ENCODE measurements at regions not wholly inside any gene's neighbourhood (a gene's known extent, or its start where the extent isn't known, plus 50 kb on each side); places are given as distances from the start of the nearest gene placed in this dataset.

GRCh38 chr18:33820517-33821371 lies 242.7 kb downstream of the ASXL3 start:
- H2AFZ ChIP-seq = peak overlapping the region; percentile 84
- Mint-ChIP-seq H3K4me3 (peak overlapping the region; percentile 62), H3K27ac (no peak overlapping the region), H3K4me1 (peaks cover 8% of the 10 kb centered on the region; the same call in 1 of the 3 replicates), H3K27me3 (ENCODE audit: insufficient read depth, low read depth, poor library complexity) (peaks cover 2% of the 10 kb centered on the region), H3K36me3 (ENCODE audit: low read depth) (peaks cover 13% of the 10 kb centered on the region), H3K9me3 (peaks cover 18% of the 10 kb centered on the region)
- peak; percentile 46 for DNase-seq (ENCODE audit: low spot score)
- no peak overlapping the region for H3K27ac ChIP-seq (ENCODE audit: low read depth)
- H4K20me1 ChIP-seq (replicated peaks; ENCODE audit: insufficient read depth) = no peaks in the 10 kb centered on the region
- no peaks in the 10 kb centered on the region for H3K4me1 ChIP-seq (ENCODE audit: insufficient read depth)
- TF ChIP-seq CREB1 (CRISPR knock-in tag; IDR thresholded peaks at IDR 0.05; ENCODE audit: low read depth) = no peak
- TF ChIP-seq REST (IDR thresholded peaks at IDR 0.05; ENCODE audit: unreplicated experiment) = no peak
- no peak for TF ChIP-seq ZNF462 (CRISPR knock-in tag; IDR thresholded peaks at IDR 0.05)
- no peak for TF ChIP-seq CTCF (conservative IDR thresholded peaks at IDR 0.05; ENCODE audit: low read depth in 2 of 2)
- TF ChIP-seq EZH2phosphoT487 (IDR thresholded peaks at IDR 0.05; ENCODE audit: unreplicated experiment) = no peak
- no peak for TF ChIP-seq ZNF114 (CRISPR knock-in tag; IDR thresholded peaks at IDR 0.05)
- no peak for TF ChIP-seq NANOG (IDR thresholded peaks at IDR 0.05; ENCODE audit: borderline replicate concordance)
- no peak for TF ChIP-seq EZH2 (IDR thresholded peaks at IDR 0.05; ENCODE audit: low read depth, unreplicated experiment)
- no peak for TF ChIP-seq ETS1 (IDR thresholded peaks at IDR 0.05)
- no peak for TF ChIP-seq STAT1 (IDR thresholded peaks at IDR 0.05; ENCODE audit: unreplicated experiment)
- TF ChIP-seq POLR2AphosphoS5 (IDR thresholded peaks at IDR 0.05; ENCODE audit: low read depth) = no peak
- TF ChIP-seq ZNF331 (CRISPR knock-in tag; IDR thresholded peaks at IDR 0.05; ENCODE audit: low read depth) = no peak
- TF ChIP-seq JUNB (IDR thresholded peaks at IDR 0.05; ENCODE audit: unreplicated experiment) = no peak
- H3K4me2 ChIP-seq = no peak overlapping the region
- ATAC-seq = peak; percentile 77
- H3K27me3 ChIP-seq (ENCODE audit: insufficient read depth) = no peaks in the 10 kb centered on the region
- no peaks in the 10 kb centered on the region for H3K36me3 ChIP-seq (ENCODE audit: insufficient read depth)
- no peaks in the 10 kb centered on the region for H3K79me2 ChIP-seq (replicated peaks; ENCODE audit: insufficient read depth)
- H3F3A ChIP-seq (replicated peaks; ENCODE audit: low read depth) = no peaks in the 10 kb centered on the region
- H3K4me3 ChIP-seq = peak overlapping the region; percentile 30; the same call in 1 of the 2 replicates
- H3K9me2 ChIP-seq (ENCODE audit: insufficient read depth) = peaks cover 13% of the 10 kb centered on the region

Measured in GM23338 (cell line).